H9 (cell line): ENCODE measurements at regions not wholly inside any gene's neighbourhood (a gene's known extent, or its start where the extent isn't known, plus 50 kb on each side); places are given as distances from the start of the nearest gene placed in this dataset.

Experiments used
- DNase-seq: peaks from one replicate; pipeline ENCODE4 v3.0.0-alpha.2; 2017
- H2AFZ ChIP-seq: one replicate; pipeline ENCODE4 v1.6.1; 2013; ENCODE audit warnings: mild to moderate bottlenecking, low read length, control low read depth, moderate library complexity
- H2AK5ac ChIP-seq: 2 replicates; pipeline ENCODE4 v1.6.1; 2013; ENCODE audit warnings: low read length, control low read depth, mixed read lengths; ENCODE audit not compliant: insufficient read length
- H2BK120ac ChIP-seq: one replicate; pipeline ENCODE4 v1.6.1; 2013; ENCODE audit warnings: low read depth, mild to moderate bottlenecking, low read length, control low read depth, inconsistent platforms; ENCODE audit not compliant: poor library complexity, severe bottlenecking
- H2BK12ac ChIP-seq: 2 replicates; pipeline ENCODE4 v1.6.1; 2013; ENCODE audit warnings: low read length, control low read depth, mixed read lengths, low read depth; ENCODE audit not compliant: insufficient read length
- H2BK15ac ChIP-seq: 2 replicates; pipeline ENCODE4 v1.6.1; 2013; ENCODE audit warnings: low read depth, low read length, control low read depth
- H2BK20ac ChIP-seq: one replicate; pipeline ENCODE4 v1.6.1; 2013; ENCODE audit warnings: low read depth, mild to moderate bottlenecking, low read length, control low read depth, inconsistent platforms; ENCODE audit not compliant: poor library complexity, severe bottlenecking
- H2BK5ac ChIP-seq: 2 replicates; pipeline ENCODE4 v1.6.1; 2013; ENCODE audit warnings: low read length, control low read depth, mixed read lengths; ENCODE audit not compliant: insufficient read length
- H3K14ac ChIP-seq: 2 replicates; pipeline ENCODE4 v1.6.1; 2013; ENCODE audit warnings: low read length, control low read depth; ENCODE audit not compliant: insufficient read depth
- H3K18ac ChIP-seq: 2 replicates; pipeline ENCODE4 v1.6.1; 2013; ENCODE audit warnings: low read depth, mild to moderate bottlenecking, mixed read lengths, low read length, control low read depth; ENCODE audit not compliant: insufficient read length
- H3K23ac ChIP-seq: 2 replicates; pipeline ENCODE4 v1.6.1; 2013; ENCODE audit warnings: low read length, control low read depth, mixed read lengths, low read depth; ENCODE audit not compliant: insufficient read length
- H3K23me2 ChIP-seq: 2 replicates; pipeline ENCODE4 v1.6.1; 2013; ENCODE audit warnings: low read depth, mild to moderate bottlenecking, mixed read lengths, low read length, control low read depth; ENCODE audit not compliant: insufficient read length, poor library complexity, severe bottlenecking
- H3K27ac ChIP-seq: 2 replicates; pipeline ENCODE4 v1.5.1; 2013; ENCODE audit warnings: low read length, control low read depth, mixed read lengths, low read depth; ENCODE audit not compliant: insufficient read length
- H3K27me3 ChIP-seq: 2 replicates; pipeline ENCODE4 v1.6.1; 2013; ENCODE audit warnings: low read length, control low read depth, inconsistent platforms; ENCODE audit not compliant: insufficient read depth
- H3K4ac ChIP-seq: 2 replicates; pipeline ENCODE4 v1.6.1; 2013; ENCODE audit warnings: low read depth, mild to moderate bottlenecking, control low read depth, inconsistent platforms, low read length, moderate library complexity
- H3K4me1 ChIP-seq: 2 replicates; pipeline ENCODE4 v1.6.1; 2013; ENCODE audit warnings: low read length, control low read depth, inconsistent platforms; ENCODE audit not compliant: insufficient read depth
- H3K4me2 ChIP-seq: 2 replicates; pipeline ENCODE4 v1.6.1; 2013; ENCODE audit warnings: low read length, control low read depth, mixed read lengths; ENCODE audit not compliant: insufficient read length, insufficient read depth
- H3K56ac ChIP-seq: 2 replicates; pipeline ENCODE4 v1.6.1; 2013; ENCODE audit warnings: low read depth, mild to moderate bottlenecking, mixed read lengths, low read length, control low read depth; ENCODE audit not compliant: insufficient read length
- H3K79me1 ChIP-seq: 2 replicates; pipeline ENCODE4 v1.6.1; 2013; ENCODE audit warnings: low read depth, mild to moderate bottlenecking, moderate library complexity, low read length, control low read depth, inconsistent platforms; ENCODE audit not compliant: insufficient read depth, poor library complexity, severe bottlenecking
- H3K79me2 ChIP-seq: 2 replicates; pipeline ENCODE4 v1.6.1; 2013; ENCODE audit warnings: low read length, control low read depth, inconsistent platforms; ENCODE audit not compliant: insufficient read depth
- H3K9ac ChIP-seq: 2 replicates; pipeline ENCODE4 v1.6.1; 2013; ENCODE audit warnings: low read length, control low read depth, mixed read lengths; ENCODE audit not compliant: insufficient read length; ENCODE audit errors: extremely low read depth
- H3K9me3 ChIP-seq: one replicate; pipeline ENCODE4 v1.6.1; 2013; ENCODE audit warnings: low read depth, low read length, inconsistent platforms; ENCODE audit not compliant: control insufficient read depth
- H3T11ph ChIP-seq: one replicate; pipeline ENCODE4 v1.6.1; 2013; ENCODE audit warnings: mild to moderate bottlenecking, low read length, control low read depth, inconsistent platforms
- H4K20me1 ChIP-seq: one replicate; pipeline ENCODE4 v1.6.1; 2013; ENCODE audit not compliant: control insufficient read depth, insufficient read length, insufficient read depth
- H4K5ac ChIP-seq: 2 replicates; pipeline ENCODE4 v1.6.1; 2013; ENCODE audit warnings: low read depth, mild to moderate bottlenecking, mixed read lengths, low read length, control low read depth; ENCODE audit not compliant: insufficient read length
- H4K8ac ChIP-seq: replicated peaks from 2 replicates; pipeline ENCODE4 v1.6.1; 2013; ENCODE audit warnings: low read length, control low read depth, mixed read lengths, low read depth; ENCODE audit not compliant: insufficient read length
- H4K91ac ChIP-seq: 2 replicates; pipeline ENCODE4 v1.6.1; 2013; ENCODE audit warnings: low read depth, mild to moderate bottlenecking, moderate library complexity, mixed read lengths, low read length, control low read depth; ENCODE audit not compliant: insufficient read length
- H3K27ac Mint-ChIP-seq, 3 experiments: 2 replicates in 2 of 3; 3 replicates in 1 of 3; pipeline ENCODE4 v1.8.0; 2020 to 2021; ENCODE audit warnings: mixed read lengths in 3 of 3, mild to moderate bottlenecking in 1 of 3, moderate library complexity in 1 of 3
- H3K27me3 Mint-ChIP-seq: 2 replicates; pipeline ENCODE4 v1.8.0; 2021; ENCODE audit warnings: low read depth, mild to moderate bottlenecking, moderate library complexity, mixed read lengths
- H3K36me3 Mint-ChIP-seq, 3 experiments: 2 replicates in 2 of 3; 3 replicates in 1 of 3; pipeline ENCODE4 v1.8.0; 2020 to 2021; ENCODE audit warnings: low read depth in 3 of 3, mixed read lengths in 3 of 3; ENCODE audit not compliant: insufficient read depth in 1 of 3
- H3K4me1 Mint-ChIP-seq, 2 experiments: 2 replicates each; pipeline ENCODE4 v1.8.0; 2020; ENCODE audit warnings: mixed read lengths in 2 of 2
- H3K4me3 Mint-ChIP-seq, 2 experiments: 2 replicates in 1 of 2; 3 replicates in 1 of 2; pipeline ENCODE4 v1.8.0; 2020 to 2021; ENCODE audit warnings: mild to moderate bottlenecking in 2 of 2, mixed read lengths in 2 of 2, moderate library complexity in 1 of 2
- H3K9me3 Mint-ChIP-seq, 2 experiments: 2 replicates in 1 of 2; 3 replicates in 1 of 2; pipeline ENCODE4 v1.8.0; 2020; ENCODE audit warnings: mild to moderate bottlenecking in 2 of 2, mixed read lengths in 2 of 2, moderate library complexity in 1 of 2
- WGBS: extraction: QIAGEN DNeasy Blood & Tissue Kit; methylation state at CpG from one replicate; pipeline ENCODE4 v1.1.7; 2013; ENCODE audit warnings: missing lambda C conversion rate, low lambda C conversion rate, mixed read lengths; ENCODE audit not compliant: insufficient read length; ENCODE audit errors: extremely low coverage; 5-methylcytosine and 5-hydroxymethylcytosine counted together
- TF ChIP-seq, protein P1 (sequence below): fragments of 200-600 bp; sonication (generic); conservative IDR thresholded peaks from 3 replicates; pipeline ENCODE4 v1.8.0; 2021; ENCODE audit warnings: antibody characterized with exemption, mild to moderate bottlenecking

DNA sequence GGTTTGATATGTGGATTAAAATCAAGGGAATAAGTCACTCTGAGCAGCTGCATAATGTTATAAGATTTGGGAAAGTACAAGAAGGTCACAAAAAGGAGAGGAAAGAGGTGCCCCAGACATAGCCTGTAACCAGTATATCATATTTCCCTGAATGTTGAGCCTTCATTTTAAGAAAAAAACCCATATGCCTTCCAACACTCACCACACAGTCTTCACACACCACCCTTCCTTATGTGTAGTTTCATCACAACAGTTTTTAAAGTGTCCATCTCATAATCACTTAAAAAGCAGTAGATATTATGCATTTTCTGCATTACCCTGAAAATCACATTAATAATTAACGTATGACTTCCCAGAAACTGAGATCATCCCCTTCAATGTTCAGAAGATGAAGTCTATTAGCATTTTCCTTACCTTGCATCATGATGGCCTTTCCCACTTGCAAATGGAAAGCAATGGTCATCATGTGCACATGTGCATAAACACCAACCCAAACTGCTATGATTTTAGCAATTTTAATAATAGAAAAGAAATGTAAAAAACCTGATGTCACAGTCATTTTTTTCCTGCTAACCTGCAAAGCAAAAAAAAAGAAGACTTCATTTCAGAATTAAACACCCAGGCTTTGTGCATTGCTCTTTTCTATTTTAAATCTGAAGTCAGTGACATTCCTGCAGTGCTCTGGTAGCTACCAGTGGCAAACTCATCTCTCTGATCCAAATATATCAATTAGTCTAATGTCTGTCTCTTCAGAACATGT is 465.0 kb downstream of the SUCLG1 start:
- H2AK5ac ChIP-seq: no peak overlapping the region
- no peak overlapping the region for H2BK5ac ChIP-seq
- H3K27ac ChIP-seq: no peak overlapping the region
- no peak overlapping the region for H2AFZ ChIP-seq
- H2BK20ac ChIP-seq: no peak overlapping the region
- H3K4me2 ChIP-seq: no peak overlapping the region
- no peaks in the 10 kb centered on the region for H3K79me2 ChIP-seq
- H3K79me1 ChIP-seq: no peaks in the 10 kb centered on the region
- H3K56ac ChIP-seq: no peak overlapping the region
- no peaks in the 10 kb centered on the region for H3K23me2 ChIP-seq
- no peak for DNase-seq
- H3K9me3 ChIP-seq: no peaks in the 10 kb centered on the region
- H2BK15ac ChIP-seq: no peak overlapping the region
- no peak overlapping the region for H3T11ph ChIP-seq
- H3K14ac ChIP-seq: no peak overlapping the region
- Mint-ChIP-seq H3K4me3 (no peak overlapping the region), H3K4me1 (peaks cover 0 to 9% of the 10 kb centered on the region in 2 experiments; a peak in 2 of 4 replicates), H3K27ac (no peak overlapping the region; a peak in 1 of 7 replicates), H3K27me3 (no peaks in the 10 kb centered on the region; the same call in 1 of the 2 replicates), H3K9me3 (peaks cover 0 to 5% of the 10 kb centered on the region in 2 experiments; a peak in 2 of 5 replicates), H3K36me3 (no peaks in the 10 kb centered on the region)
- no peaks in the 10 kb centered on the region for H4K20me1 ChIP-seq
- H2BK12ac ChIP-seq: no peak overlapping the region
- H3K23ac ChIP-seq: no peak overlapping the region
- no peak overlapping the region for H4K5ac ChIP-seq
- no peak overlapping the region for H3K9ac ChIP-seq
- TF ChIP-seq, protein P1, sequence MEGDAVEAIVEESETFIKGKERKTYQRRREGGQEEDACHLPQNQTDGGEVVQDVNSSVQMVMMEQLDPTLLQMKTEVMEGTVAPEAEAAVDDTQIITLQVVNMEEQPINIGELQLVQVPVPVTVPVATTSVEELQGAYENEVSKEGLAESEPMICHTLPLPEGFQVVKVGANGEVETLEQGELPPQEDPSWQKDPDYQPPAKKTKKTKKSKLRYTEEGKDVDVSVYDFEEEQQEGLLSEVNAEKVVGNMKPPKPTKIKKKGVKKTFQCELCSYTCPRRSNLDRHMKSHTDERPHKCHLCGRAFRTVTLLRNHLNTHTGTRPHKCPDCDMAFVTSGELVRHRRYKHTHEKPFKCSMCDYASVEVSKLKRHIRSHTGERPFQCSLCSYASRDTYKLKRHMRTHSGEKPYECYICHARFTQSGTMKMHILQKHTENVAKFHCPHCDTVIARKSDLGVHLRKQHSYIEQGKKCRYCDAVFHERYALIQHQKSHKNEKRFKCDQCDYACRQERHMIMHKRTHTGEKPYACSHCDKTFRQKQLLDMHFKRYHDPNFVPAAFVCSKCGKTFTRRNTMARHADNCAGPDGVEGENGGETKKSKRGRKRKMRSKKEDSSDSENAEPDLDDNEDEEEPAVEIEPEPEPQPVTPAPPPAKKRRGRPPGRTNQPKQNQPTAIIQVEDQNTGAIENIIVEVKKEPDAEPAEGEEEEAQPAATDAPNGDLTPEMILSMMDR: no peak
- H4K8ac ChIP-seq: no peak overlapping the region
- no peak overlapping the region for H2BK120ac ChIP-seq
- no CpG with 5 or more reads among the region's 1 CpG for WGBS
- H3K4ac ChIP-seq: no peak overlapping the region
- H3K27me3 ChIP-seq: no peaks in the 10 kb centered on the region
- H3K18ac ChIP-seq: no peak overlapping the region
- no peak overlapping the region for H4K91ac ChIP-seq
- H3K4me1 ChIP-seq: peaks cover 2% of the 10 kb centered on the region; the same call in 1 of the 2 replicates
